ENCODE measurements at regions not wholly inside any gene's neighbourhood (a gene's known extent, or its start where the extent isn't known, plus 50 kb on each side); places are given as distances from the start of the nearest gene placed in this dataset.

DNA sequence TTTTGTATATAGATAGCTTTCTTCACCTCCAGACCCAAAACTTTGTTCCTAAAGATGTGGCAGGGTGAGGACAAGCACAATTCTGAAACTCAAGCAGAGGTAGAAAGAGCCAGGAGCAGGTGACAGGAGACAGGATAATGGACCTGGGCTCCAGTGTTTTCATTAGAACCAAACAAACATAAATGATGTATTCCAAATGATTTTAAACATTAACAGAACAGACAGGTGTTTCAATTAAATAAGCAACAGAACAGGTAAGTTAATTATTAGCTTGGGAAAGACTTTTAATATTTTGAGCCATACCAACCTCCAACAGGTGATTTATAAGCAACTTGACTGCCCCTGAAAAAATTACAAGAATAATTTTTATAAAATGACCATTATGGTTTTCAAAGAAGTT lies 459.4 kb upstream of the LCORL start:
- TF ChIP-seq, protein P1, sequence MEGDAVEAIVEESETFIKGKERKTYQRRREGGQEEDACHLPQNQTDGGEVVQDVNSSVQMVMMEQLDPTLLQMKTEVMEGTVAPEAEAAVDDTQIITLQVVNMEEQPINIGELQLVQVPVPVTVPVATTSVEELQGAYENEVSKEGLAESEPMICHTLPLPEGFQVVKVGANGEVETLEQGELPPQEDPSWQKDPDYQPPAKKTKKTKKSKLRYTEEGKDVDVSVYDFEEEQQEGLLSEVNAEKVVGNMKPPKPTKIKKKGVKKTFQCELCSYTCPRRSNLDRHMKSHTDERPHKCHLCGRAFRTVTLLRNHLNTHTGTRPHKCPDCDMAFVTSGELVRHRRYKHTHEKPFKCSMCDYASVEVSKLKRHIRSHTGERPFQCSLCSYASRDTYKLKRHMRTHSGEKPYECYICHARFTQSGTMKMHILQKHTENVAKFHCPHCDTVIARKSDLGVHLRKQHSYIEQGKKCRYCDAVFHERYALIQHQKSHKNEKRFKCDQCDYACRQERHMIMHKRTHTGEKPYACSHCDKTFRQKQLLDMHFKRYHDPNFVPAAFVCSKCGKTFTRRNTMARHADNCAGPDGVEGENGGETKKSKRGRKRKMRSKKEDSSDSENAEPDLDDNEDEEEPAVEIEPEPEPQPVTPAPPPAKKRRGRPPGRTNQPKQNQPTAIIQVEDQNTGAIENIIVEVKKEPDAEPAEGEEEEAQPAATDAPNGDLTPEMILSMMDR (IDR thresholded peaks at IDR 0.05), result no peak
- no peak for TF ChIP-seq POLR2AphosphoS5 (IDR thresholded peaks at IDR 0.05)
